NCI-H1092 treated with DMSO at 0.1 percent for 48 hours (cell line): ENCODE measurements at regions not wholly inside any gene's neighbourhood (a gene's known extent, or its start where the extent isn't known, plus 50 kb on each side); places are given as distances from the start of the nearest gene placed in this dataset.

Experiments used
- DNase-seq: peaks from one replicate; lab custom pipeline; 2025; lab: John Stamatoyannopoulos, UW

- DNase-seq = no peak
Measured at GRCh38 chr5:128895122-128895521, 70.2 kb upstream of the SLC27A6 start.

GRCh38 chr5:128896675-128897074, 68.6 kb upstream of the SLC27A6 start:
- DNase-seq = no peak

- no peak for DNase-seq
Measured at GRCh38 chr5:128903550-128903949, 61.7 kb upstream of the SLC27A6 start.

GRCh38 chr5:128904805-128905567, 60.3 kb upstream of the SLC27A6 start:
- no peak for DNase-seq

GRCh38 chr5:128905568-128906110, 59.6 kb upstream of the SLC27A6 start:
- DNase-seq = peak; percentile 39

- no peak for DNase-seq
Measured at GRCh38 chr5:128913551-128913950, 51.7 kb upstream of the SLC27A6 start.
